Transverse colon (tissue), 1 donor: ENCODE measurements at regions not wholly inside any gene's neighbourhood (a gene's known extent, or its start where the extent isn't known, plus 50 kb on each side); places are given as distances from the start of the nearest gene placed in this dataset.

ENCODE experiments used
- EP300 ChIP-seq: sonication (generic); formaldehyde crosslinking; IDR thresholded peaks from one replicate; pipeline ENCODE4 v1.6.1; 2017; ENCODE audit warnings: antibody characterized with exemption, low read depth
- POLR2A ChIP-seq: fragments of 450-650 bp; IDR thresholded peaks from one replicate; pipeline ENCODE4 v1.6.1; 2016; ENCODE audit warnings: antibody characterized with exemption, mild to moderate bottlenecking, moderate library complexity

DNA sequence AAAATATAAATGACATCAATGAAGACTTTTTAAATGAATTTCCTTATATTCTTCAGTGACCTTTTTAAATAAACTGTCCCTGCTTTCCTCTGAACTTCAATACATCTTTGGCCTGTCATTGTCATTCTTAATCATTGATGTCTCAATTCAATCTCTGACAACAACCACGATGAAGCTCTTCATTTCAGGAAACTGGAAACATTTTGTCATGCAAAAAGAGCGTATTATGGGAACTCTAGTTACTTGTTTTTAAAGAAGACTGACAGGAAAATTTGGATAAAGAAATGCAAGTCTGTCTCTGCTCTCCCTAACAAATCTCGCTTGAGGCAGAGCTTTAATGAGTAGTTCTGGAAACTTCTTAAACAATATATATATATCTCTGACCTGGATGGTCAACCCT lies 535.8 kb upstream of the ADGRL2 start:
- TF ChIP-seq EP300 (no peak), POLR2A (no peak)
